ENCODE measurements at regions not wholly inside any gene's neighbourhood (a gene's known extent, or its start where the extent isn't known, plus 50 kb on each side); places are given as distances from the start of the nearest gene placed in this dataset.

- no peak for TF ChIP-seq TAF1 (IDR thresholded peaks at IDR 0.05; ENCODE audit: low read depth)
- no peak for TF ChIP-seq ZBTB7A (IDR thresholded peaks at IDR 0.05; ENCODE audit: low read depth)
- no peak for TF ChIP-seq TCF12 (IDR thresholded peaks at IDR 0.05; ENCODE audit: low read depth)
- TF ChIP-seq REST (IDR thresholded peaks at IDR 0.05; ENCODE audit: low read depth), result no peak
- no peak for TF ChIP-seq NFIC (IDR thresholded peaks at IDR 0.05)
These were observed 618.0 kb downstream of the TFAP2A start for GRCh38 chr6:9796827-9797226.

GRCh38 chr6:9795880-9796279 is 619.0 kb downstream of the TFAP2A start:
- TF ChIP-seq TCF12 (IDR thresholded peaks at IDR 0.05; ENCODE audit: low read depth) (no peak), RAD21 (IDR thresholded peaks at IDR 0.05; ENCODE audit: low read depth) (no peak), CREB1 (IDR thresholded peaks at IDR 0.05; ENCODE audit: low read depth) (no peak), YY1 (IDR thresholded peaks at IDR 0.05; ENCODE audit: low read depth) (no peak), MAX (IDR thresholded peaks at IDR 0.05) (no peak), NFIC (IDR thresholded peaks at IDR 0.05) (no peak), EP300 (IDR thresholded peaks at IDR 0.05; ENCODE audit: borderline replicate concordance) (no peak), FOXM1 (IDR thresholded peaks at IDR 0.05; ENCODE audit: borderline replicate concordance, low read depth) (no peak), REST (IDR thresholded peaks at IDR 0.05; ENCODE audit: low read depth) (no peak), TAF1 (IDR thresholded peaks at IDR 0.05; ENCODE audit: low read depth) (no peak), CEBPB (IDR thresholded peaks at IDR 0.05) (no peak), USF1 (IDR thresholded peaks at IDR 0.05) (no peak), ZBTB7A (IDR thresholded peaks at IDR 0.05; ENCODE audit: low read depth) (no peak)

- TF ChIP-seq EGR1 (IDR thresholded peaks at IDR 0.05) (no peak), TEAD4 (IDR thresholded peaks at IDR 0.05) (no peak), REST (IDR thresholded peaks at IDR 0.05; ENCODE audit: low read depth) (no peak), YY1 (IDR thresholded peaks at IDR 0.05; ENCODE audit: low read depth) (no peak), EP300 (IDR thresholded peaks at IDR 0.05; ENCODE audit: borderline replicate concordance) (no peak), RAD21 (IDR thresholded peaks at IDR 0.05; ENCODE audit: low read depth) (no peak), NFIC (IDR thresholded peaks at IDR 0.05) (no peak), MAX (IDR thresholded peaks at IDR 0.05) (no peak), USF1 (IDR thresholded peaks at IDR 0.05) (no peak), CREB1 (IDR thresholded peaks at IDR 0.05; ENCODE audit: low read depth) (no peak), CEBPB (IDR thresholded peaks at IDR 0.05) (no peak), TCF12 (IDR thresholded peaks at IDR 0.05; ENCODE audit: low read depth) (no peak), FOXM1 (IDR thresholded peaks at IDR 0.05; ENCODE audit: borderline replicate concordance, low read depth) (no peak), ZBTB7A (IDR thresholded peaks at IDR 0.05; ENCODE audit: low read depth) (no peak), TAF1 (IDR thresholded peaks at IDR 0.05; ENCODE audit: low read depth) (no peak)
These were observed 625.7 kb downstream of the TFAP2A start for GRCh38 chr6:9789201-9789600.

- no peak for TF ChIP-seq RAD21 (IDR thresholded peaks at IDR 0.05; ENCODE audit: low read depth)
These were observed 630.1 kb downstream of the TFAP2A start for GRCh38 chr6:9784786-9785185.

GRCh38 chr6:9783567-9783966 is 631.3 kb downstream of the TFAP2A start:
- TF ChIP-seq TEAD4 (IDR thresholded peaks at IDR 0.05), result no peak
- TF ChIP-seq NFIC (IDR thresholded peaks at IDR 0.05), result no peak
- TF ChIP-seq RAD21 (IDR thresholded peaks at IDR 0.05; ENCODE audit: low read depth), result no peak

All from Ishikawa (cell line).